Astrocyte (in vitro differentiated cells and primary cell): ENCODE measurements at regions not wholly inside any gene's neighbourhood (a gene's known extent, or its start where the extent isn't known, plus 50 kb on each side); places are given as distances from the start of the nearest gene placed in this dataset.

ENCODE experiments used
- DNase-seq: peaks from one replicate; pipeline ENCODE4 v3.0.0-alpha.2; 2010; ENCODE audit warnings: low read depth
- FAIRE-seq: peaks from 2 replicates; lab custom pipeline; 2011; peaks lifted over from hg19 to GRCh38; lab: Jason Lieb, UNC
- H2AFZ ChIP-seq: 2 replicates; pipeline ENCODE4 v1.6.0; 2012; ENCODE audit warnings: low read depth, low read length, inconsistent platforms
- H3K27ac ChIP-seq: 2 replicates; pipeline ENCODE4 v1.5.1; 2011; ENCODE audit warnings: low read depth, low read length, inconsistent platforms
- H3K27me3 ChIP-seq: 2 replicates; pipeline ENCODE4 v1.6.0; 2011; ENCODE audit warnings: low read length, inconsistent platforms; ENCODE audit not compliant: insufficient read depth
- H3K36me3 ChIP-seq: 2 replicates; pipeline ENCODE4 v1.5.1; 2011; ENCODE audit warnings: low read length, inconsistent platforms; ENCODE audit not compliant: insufficient read depth
- H3K4me1 ChIP-seq: 2 replicates; pipeline ENCODE4 v1.5.1; 2011; ENCODE audit warnings: low read length, inconsistent platforms; ENCODE audit not compliant: insufficient read depth
- H3K4me2 ChIP-seq: 2 replicates; pipeline ENCODE4 v1.6.0; 2012; ENCODE audit warnings: low read length, inconsistent platforms
- H3K4me3 ChIP-seq: 2 replicates; pipeline ENCODE4 v1.5.1; 2011; ENCODE audit warnings: low read depth, mild to moderate bottlenecking, low read length, inconsistent platforms; ENCODE audit not compliant: insufficient read depth
- H3K79me2 ChIP-seq: 2 replicates; pipeline ENCODE4 v1.6.0; 2012; ENCODE audit warnings: mild to moderate bottlenecking, low read length, inconsistent platforms; ENCODE audit not compliant: insufficient read depth
- H3K9ac ChIP-seq: 2 replicates; pipeline ENCODE4 v1.6.0; 2012; ENCODE audit warnings: mild to moderate bottlenecking, low read length, inconsistent platforms
- H3K9me3 ChIP-seq: 2 replicates; pipeline ENCODE4 v1.5.1; 2012; ENCODE audit warnings: low read depth, mild to moderate bottlenecking, low read length, inconsistent platforms; ENCODE audit not compliant: insufficient read depth
- H4K20me1 ChIP-seq: 2 replicates; pipeline ENCODE4 v1.6.0; 2012; ENCODE audit warnings: low read length, inconsistent platforms; ENCODE audit not compliant: insufficient read depth
- H3K27ac Mint-ChIP-seq: one replicate; pipeline ENCODE4 v1.8.0; 2021; ENCODE audit warnings: mild to moderate bottlenecking, mixed read lengths; ENCODE audit not compliant: unreplicated experiment
- H3K27me3 Mint-ChIP-seq: one replicate; pipeline ENCODE4 v1.8.0; 2021; ENCODE audit warnings: low read depth, mixed read lengths; ENCODE audit not compliant: unreplicated experiment
- H3K36me3 Mint-ChIP-seq: one replicate; pipeline ENCODE4 v1.8.0; 2021; ENCODE audit warnings: low read depth, mixed read lengths; ENCODE audit not compliant: unreplicated experiment
- H3K4me1 Mint-ChIP-seq: one replicate; pipeline ENCODE4 v1.8.0; 2021; ENCODE audit warnings: low read depth, mixed read lengths; ENCODE audit not compliant: unreplicated experiment
- H3K4me3 Mint-ChIP-seq: one replicate; pipeline ENCODE4 v1.8.0; 2021; ENCODE audit warnings: mild to moderate bottlenecking, moderate library complexity, mixed read lengths; ENCODE audit not compliant: unreplicated experiment
- H3K9me3 Mint-ChIP-seq: one replicate; pipeline ENCODE4 v1.8.0; 2021; ENCODE audit warnings: mild to moderate bottlenecking, mixed read lengths; ENCODE audit not compliant: unreplicated experiment
- EZH2 ChIP-seq: IDR thresholded peaks from 2 replicates; pipeline ENCODE4 v1.6.1; 2012; ENCODE audit warnings: mild to moderate bottlenecking, low read length, inconsistent platforms; ENCODE audit not compliant: insufficient read depth
- TF ChIP-seq, protein P1 (sequence below): IDR thresholded peaks from 2 replicates; pipeline ENCODE4 v1.5.1; 2011; ENCODE audit warnings: low read depth, mild to moderate bottlenecking, inconsistent platforms, low read length, moderate library complexity; ENCODE audit not compliant: insufficient read depth

DNA sequence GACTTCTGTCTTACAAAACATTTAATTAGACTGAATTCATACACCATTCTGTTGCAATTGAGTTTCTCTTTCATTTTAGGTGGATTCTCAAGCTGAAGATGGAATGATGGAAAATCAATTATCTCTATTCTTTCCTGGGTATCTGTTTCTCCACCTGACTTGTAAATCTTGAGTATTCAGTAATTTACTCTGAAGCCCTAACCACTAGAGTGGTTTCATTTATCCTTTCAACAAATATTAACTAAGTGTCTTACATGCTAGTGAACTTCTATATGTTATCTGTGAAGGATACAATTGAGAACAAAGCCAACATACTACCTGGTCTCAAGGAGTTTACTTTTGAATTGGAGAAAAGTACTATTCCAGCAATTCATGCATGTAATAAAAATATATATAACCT lies 94.1 kb upstream of the ZNF804A start:
- H3K4me1 Mint-ChIP-seq: no peaks in the 10 kb centered on the region
- no peaks in the 10 kb centered on the region for H3K9me3 Mint-ChIP-seq
- H2AFZ ChIP-seq: no peak overlapping the region
- no peaks in the 10 kb centered on the region for H4K20me1 ChIP-seq
- DNase-seq: no peak
- no peak overlapping the region for H3K27ac ChIP-seq
- H3K9ac ChIP-seq: no peak overlapping the region
- no peaks in the 10 kb centered on the region for H3K36me3 Mint-ChIP-seq
- TF ChIP-seq, protein P1, sequence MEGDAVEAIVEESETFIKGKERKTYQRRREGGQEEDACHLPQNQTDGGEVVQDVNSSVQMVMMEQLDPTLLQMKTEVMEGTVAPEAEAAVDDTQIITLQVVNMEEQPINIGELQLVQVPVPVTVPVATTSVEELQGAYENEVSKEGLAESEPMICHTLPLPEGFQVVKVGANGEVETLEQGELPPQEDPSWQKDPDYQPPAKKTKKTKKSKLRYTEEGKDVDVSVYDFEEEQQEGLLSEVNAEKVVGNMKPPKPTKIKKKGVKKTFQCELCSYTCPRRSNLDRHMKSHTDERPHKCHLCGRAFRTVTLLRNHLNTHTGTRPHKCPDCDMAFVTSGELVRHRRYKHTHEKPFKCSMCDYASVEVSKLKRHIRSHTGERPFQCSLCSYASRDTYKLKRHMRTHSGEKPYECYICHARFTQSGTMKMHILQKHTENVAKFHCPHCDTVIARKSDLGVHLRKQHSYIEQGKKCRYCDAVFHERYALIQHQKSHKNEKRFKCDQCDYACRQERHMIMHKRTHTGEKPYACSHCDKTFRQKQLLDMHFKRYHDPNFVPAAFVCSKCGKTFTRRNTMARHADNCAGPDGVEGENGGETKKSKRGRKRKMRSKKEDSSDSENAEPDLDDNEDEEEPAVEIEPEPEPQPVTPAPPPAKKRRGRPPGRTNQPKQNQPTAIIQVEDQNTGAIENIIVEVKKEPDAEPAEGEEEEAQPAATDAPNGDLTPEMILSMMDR: no peak
- TF ChIP-seq EZH2: no peak
- no peak for FAIRE-seq
- H3K4me3 ChIP-seq: no peak overlapping the region
- no peak overlapping the region for H3K4me3 Mint-ChIP-seq
- H3K36me3 ChIP-seq: no peaks in the 10 kb centered on the region
- no peaks in the 10 kb centered on the region for H3K9me3 ChIP-seq
- no peaks in the 10 kb centered on the region for H3K4me1 ChIP-seq
- no peak overlapping the region for H3K27ac Mint-ChIP-seq
- H3K79me2 ChIP-seq: no peaks in the 10 kb centered on the region
- H3K27me3 Mint-ChIP-seq: no peaks in the 10 kb centered on the region
- H3K4me2 ChIP-seq: no peak overlapping the region
- no peaks in the 10 kb centered on the region for H3K27me3 ChIP-seq

DNA sequence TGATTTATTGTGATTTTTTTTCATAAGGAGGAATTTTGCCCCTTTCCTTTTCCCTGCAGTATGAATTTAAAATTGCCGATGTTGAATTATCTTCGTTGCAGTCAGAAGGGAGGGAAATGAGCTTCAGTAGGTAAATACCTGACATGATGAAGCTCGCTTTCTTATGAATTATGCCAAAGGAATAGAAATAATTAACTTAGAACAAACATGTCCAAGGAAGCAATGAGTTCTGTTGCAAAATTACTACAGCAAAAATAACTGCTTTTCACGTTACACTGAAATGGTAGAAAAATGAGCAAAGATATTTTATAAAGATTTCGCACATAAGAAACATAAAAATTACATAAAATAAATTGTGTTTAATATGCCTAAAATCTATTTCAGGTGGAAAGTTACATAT lies 91.1 kb upstream of the ZNF804A start:
- H3K4me3 ChIP-seq: no peak overlapping the region
- no peaks in the 10 kb centered on the region for H3K36me3 ChIP-seq
- no peaks in the 10 kb centered on the region for H3K4me1 Mint-ChIP-seq
- no peaks in the 10 kb centered on the region for H3K79me2 ChIP-seq
- no peak overlapping the region for H3K4me2 ChIP-seq
- no peaks in the 10 kb centered on the region for H3K4me1 ChIP-seq
- H3K36me3 Mint-ChIP-seq: no peaks in the 10 kb centered on the region
- no peak overlapping the region for H2AFZ ChIP-seq
- H3K27me3 Mint-ChIP-seq: no peaks in the 10 kb centered on the region
- DNase-seq: no peak
- H4K20me1 ChIP-seq: no peaks in the 10 kb centered on the region
- H3K27ac Mint-ChIP-seq: no peak overlapping the region
- H3K9me3 Mint-ChIP-seq: no peaks in the 10 kb centered on the region
- H3K27me3 ChIP-seq: no peaks in the 10 kb centered on the region
- H3K9me3 ChIP-seq: no peaks in the 10 kb centered on the region
- TF ChIP-seq, protein P1: no peak
- TF ChIP-seq EZH2: no peak
- no peak overlapping the region for H3K27ac ChIP-seq
- H3K4me3 Mint-ChIP-seq: no peak overlapping the region
- H3K9ac ChIP-seq: no peak overlapping the region
- no peak for FAIRE-seq

DNA sequence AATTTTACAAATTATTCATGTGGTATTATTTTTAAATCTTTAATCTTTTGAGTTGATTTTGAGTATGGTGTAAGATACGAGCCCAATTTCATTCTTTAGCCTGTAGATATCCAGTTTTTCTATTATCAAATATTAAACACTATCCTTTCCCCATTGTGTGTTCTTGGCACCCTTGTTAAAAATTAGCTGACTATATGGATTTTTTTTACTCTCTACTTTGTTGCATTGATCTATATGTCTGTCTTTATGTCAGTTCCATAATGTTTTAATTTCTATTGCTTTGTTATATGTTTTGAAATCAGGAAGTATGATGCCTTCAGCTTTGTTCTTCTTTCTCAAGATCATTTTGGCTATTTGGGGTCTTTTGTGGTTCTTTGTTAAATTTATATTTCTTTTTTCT lies 80.9 kb upstream of the ZNF804A start:
- TF ChIP-seq EZH2: no peak
- TF ChIP-seq, protein P1: no peak
- Histone ChIP-seq H4K20me1 (no peaks in the 10 kb centered on the region), H3K79me2 (no peaks in the 10 kb centered on the region), H3K27me3 (no peaks in the 10 kb centered on the region), H3K27ac (no peak overlapping the region), H3K4me2 (no peak overlapping the region), H2AFZ (no peak overlapping the region), H3K9ac (no peak overlapping the region), H3K4me3 (no peak overlapping the region), H3K4me1 (no peaks in the 10 kb centered on the region), H3K36me3 (no peaks in the 10 kb centered on the region), H3K9me3 (no peaks in the 10 kb centered on the region)
- Mint-ChIP-seq H3K4me1 (no peaks in the 10 kb centered on the region), H3K9me3 (no peaks in the 10 kb centered on the region), H3K4me3 (no peak overlapping the region), H3K27me3 (no peaks in the 10 kb centered on the region), H3K27ac (no peak overlapping the region), H3K36me3 (no peaks in the 10 kb centered on the region)
- FAIRE-seq (no peak), DNase-seq (no peak)
